RKO (cell line): ENCODE measurements at regions not wholly inside any gene's neighbourhood (a gene's known extent, or its start where the extent isn't known, plus 50 kb on each side); places are given as distances from the start of the nearest gene placed in this dataset.
A peak's percentile ranks its signal among the peaks of the same experiment; 100 is the strongest.

ENCODE experiments used
- DNase-seq: peaks from one replicate; pipeline ENCODE4 v3.0.0-alpha.2; 2016; ENCODE audit warnings: low spot score

- no peak for DNase-seq
Observed at GRCh38 chr5:155919725-155920124, 407.2 kb upstream of the SGCD start.

- no peak for DNase-seq
Observed at GRCh38 chr5:155921621-155922020, 405.3 kb upstream of the SGCD start.

- DNase-seq = no peak
Observed at GRCh38 chr5:155923784-155924183, 403.2 kb upstream of the SGCD start.

GRCh38 chr5:155926031-155926430 is 400.9 kb upstream of the SGCD start:
- DNase-seq = peak; percentile 40

GRCh38 chr5:155926766-155927165 is 400.2 kb upstream of the SGCD start:
- DNase-seq = no peak

- DNase-seq = no peak
Observed at GRCh38 chr5:155929112-155929511, 397.9 kb upstream of the SGCD start.

GRCh38 chr5:155934964-155935363 is 392.0 kb upstream of the SGCD start:
- DNase-seq = no peak

- DNase-seq = no peak
Observed at GRCh38 chr5:155935723-155936122, 391.2 kb upstream of the SGCD start.

- DNase-seq = no peak
Observed at GRCh38 chr5:155936520-155937406, 390.2 kb upstream of the SGCD start.

- no peak for DNase-seq
Observed at GRCh38 chr5:155938051-155938450, 388.9 kb upstream of the SGCD start.

GRCh38 chr5:155941340-155941739 is 385.6 kb upstream of the SGCD start:
- no peak for DNase-seq

GRCh38 chr5:155943516-155944407 is 383.2 kb upstream of the SGCD start:
- peak; percentile 48 for DNase-seq

GRCh38 chr5:155947394-155948062 is 379.4 kb upstream of the SGCD start:
- no peak for DNase-seq

GRCh38 chr5:155948576-155948975 is 378.4 kb upstream of the SGCD start:
- no peak for DNase-seq

- DNase-seq = no peak
Observed at GRCh38 chr5:155952486-155953089, 374.4 kb upstream of the SGCD start.

- DNase-seq = peak; percentile 16
Observed at GRCh38 chr5:155953335-155953734, 373.6 kb upstream of the SGCD start.

GRCh38 chr5:155954701-155955445 is 372.1 kb upstream of the SGCD start:
- DNase-seq = no peak

- DNase-seq = no peak
Observed at GRCh38 chr5:155957884-155958283, 369.1 kb upstream of the SGCD start.

- DNase-seq = no peak
Observed at GRCh38 chr5:155959082-155959481, 367.9 kb upstream of the SGCD start.

GRCh38 chr5:155960177-155960576 is 366.8 kb upstream of the SGCD start:
- no peak for DNase-seq

- no peak for DNase-seq
Observed at GRCh38 chr5:155969537-155969936, 357.4 kb upstream of the SGCD start.
